DND-41 (cell line): ENCODE measurements at regions not wholly inside any gene's neighbourhood (a gene's known extent, or its start where the extent isn't known, plus 50 kb on each side); places are given as distances from the start of the nearest gene placed in this dataset.

Experiments used
- EZH2 ChIP-seq: IDR thresholded peaks from 3 replicates; pipeline ENCODE4 v1.6.1; 2012; ENCODE audit warnings: borderline replicate concordance, low read depth, mild to moderate bottlenecking, moderate library complexity, low read length, inconsistent platforms; ENCODE audit not compliant: severe bottlenecking
- TF ChIP-seq, protein P1 (sequence below): IDR thresholded peaks from 2 replicates; pipeline ENCODE4 v1.5.1; 2012; ENCODE audit warnings: borderline replicate concordance, low read length, moderate library complexity, mild to moderate bottlenecking; ENCODE audit not compliant: poor library complexity, severe bottlenecking; ENCODE audit errors: extremely low read depth

DNA sequence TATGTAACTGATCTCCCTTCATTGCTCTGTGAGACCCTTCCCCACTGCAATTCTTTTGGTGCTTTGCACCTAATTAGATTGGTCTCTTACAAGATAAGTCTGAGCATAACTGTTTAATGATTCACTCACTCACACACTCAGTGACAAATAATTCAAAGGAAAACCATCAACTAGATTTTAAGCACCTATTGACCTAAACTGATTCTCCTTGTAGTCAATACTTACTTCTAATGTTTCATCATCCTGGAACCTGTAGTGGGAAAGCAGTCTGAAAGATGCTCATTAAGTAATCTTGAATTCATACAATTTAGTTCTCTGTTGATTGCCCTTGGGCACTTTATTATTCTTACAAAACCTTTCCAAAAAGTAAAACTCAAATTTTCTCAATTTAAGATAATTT is 74.3 kb upstream of the COL5A2 start:
- TF ChIP-seq, protein P1, sequence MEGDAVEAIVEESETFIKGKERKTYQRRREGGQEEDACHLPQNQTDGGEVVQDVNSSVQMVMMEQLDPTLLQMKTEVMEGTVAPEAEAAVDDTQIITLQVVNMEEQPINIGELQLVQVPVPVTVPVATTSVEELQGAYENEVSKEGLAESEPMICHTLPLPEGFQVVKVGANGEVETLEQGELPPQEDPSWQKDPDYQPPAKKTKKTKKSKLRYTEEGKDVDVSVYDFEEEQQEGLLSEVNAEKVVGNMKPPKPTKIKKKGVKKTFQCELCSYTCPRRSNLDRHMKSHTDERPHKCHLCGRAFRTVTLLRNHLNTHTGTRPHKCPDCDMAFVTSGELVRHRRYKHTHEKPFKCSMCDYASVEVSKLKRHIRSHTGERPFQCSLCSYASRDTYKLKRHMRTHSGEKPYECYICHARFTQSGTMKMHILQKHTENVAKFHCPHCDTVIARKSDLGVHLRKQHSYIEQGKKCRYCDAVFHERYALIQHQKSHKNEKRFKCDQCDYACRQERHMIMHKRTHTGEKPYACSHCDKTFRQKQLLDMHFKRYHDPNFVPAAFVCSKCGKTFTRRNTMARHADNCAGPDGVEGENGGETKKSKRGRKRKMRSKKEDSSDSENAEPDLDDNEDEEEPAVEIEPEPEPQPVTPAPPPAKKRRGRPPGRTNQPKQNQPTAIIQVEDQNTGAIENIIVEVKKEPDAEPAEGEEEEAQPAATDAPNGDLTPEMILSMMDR: no peak
- no peak for TF ChIP-seq EZH2
